ENCODE measurements at regions not wholly inside any gene's neighbourhood (a gene's known extent, or its start where the extent isn't known, plus 50 kb on each side); places are given as distances from the start of the nearest gene placed in this dataset.

DNA sequence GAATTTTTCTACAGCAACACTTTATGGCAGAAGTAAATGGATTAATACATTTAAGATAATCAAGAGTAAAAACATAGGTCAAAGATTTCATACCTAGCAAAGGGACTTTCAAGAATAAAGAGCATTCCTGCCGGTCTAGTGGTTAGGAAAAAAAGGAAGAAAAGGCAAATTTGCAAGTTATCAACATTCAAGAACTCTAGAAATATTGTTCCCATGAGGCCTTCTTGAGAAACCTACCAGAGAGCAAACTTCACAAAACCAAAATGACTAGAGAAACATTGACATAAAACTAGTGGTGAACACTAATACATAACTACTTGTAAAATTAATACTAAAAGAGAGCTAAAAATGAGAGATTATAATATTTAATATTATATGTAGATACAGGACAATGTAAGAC, 320.2 kb upstream of the RGMB start:
- TF ChIP-seq RARB (CRISPR knock-in tag; IDR thresholded peaks at IDR 0.05) = no peak
- no peak for TF ChIP-seq OSR1 (CRISPR knock-in tag; IDR thresholded peaks at IDR 0.05)
- no peak for TF ChIP-seq TCF4 (CRISPR knock-in tag; IDR thresholded peaks at IDR 0.05; ENCODE audit: borderline replicate concordance)
- TF ChIP-seq CSDC2 (CRISPR knock-in tag; IDR thresholded peaks at IDR 0.05) = no peak
- TF ChIP-seq ZFP30 (CRISPR knock-in tag; IDR thresholded peaks at IDR 0.05) = no peak
- no peak for TF ChIP-seq ARNTL (CRISPR knock-in tag; IDR thresholded peaks at IDR 0.05; ENCODE audit: borderline replicate concordance, low read depth)
- no peak for TF ChIP-seq SNAI2 (CRISPR knock-in tag; IDR thresholded peaks at IDR 0.05)
- TF ChIP-seq, protein P1, sequence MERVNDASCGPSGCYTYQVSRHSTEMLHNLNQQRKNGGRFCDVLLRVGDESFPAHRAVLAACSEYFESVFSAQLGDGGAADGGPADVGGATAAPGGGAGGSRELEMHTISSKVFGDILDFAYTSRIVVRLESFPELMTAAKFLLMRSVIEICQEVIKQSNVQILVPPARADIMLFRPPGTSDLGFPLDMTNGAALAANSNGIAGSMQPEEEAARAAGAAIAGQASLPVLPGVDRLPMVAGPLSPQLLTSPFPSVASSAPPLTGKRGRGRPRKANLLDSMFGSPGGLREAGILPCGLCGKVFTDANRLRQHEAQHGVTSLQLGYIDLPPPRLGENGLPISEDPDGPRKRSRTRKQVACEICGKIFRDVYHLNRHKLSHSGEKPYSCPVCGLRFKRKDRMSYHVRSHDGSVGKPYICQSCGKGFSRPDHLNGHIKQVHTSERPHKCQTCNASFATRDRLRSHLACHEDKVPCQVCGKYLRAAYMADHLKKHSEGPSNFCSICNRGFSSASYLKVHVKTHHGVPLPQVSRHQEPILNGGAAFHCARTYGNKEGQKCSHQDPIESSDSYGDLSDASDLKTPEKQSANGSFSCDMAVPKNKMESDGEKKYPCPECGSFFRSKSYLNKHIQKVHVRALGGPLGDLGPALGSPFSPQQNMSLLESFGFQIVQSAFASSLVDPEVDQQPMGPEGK (CRISPR knock-in tag; IDR thresholded peaks at IDR 0.05; ENCODE audit: borderline replicate concordance) = no peak
